ENCODE measurements at regions not wholly inside any gene's neighbourhood (a gene's known extent, or its start where the extent isn't known, plus 50 kb on each side); places are given as distances from the start of the nearest gene placed in this dataset.

GRCh38 chr12:107553211-107553765, 132.3 kb upstream of the PWP1 start (continued):
- TF ChIP-seq MAZ (CRISPR knock-in tag; conservative IDR thresholded peaks at IDR 0.05 in 1 of 2, IDR thresholded peaks at IDR 0.05 in 1 of 2) (no peak), FOXJ3 (CRISPR knock-in tag; IDR thresholded peaks at IDR 0.05) (no peak), RHOXF2B (CRISPR knock-in tag; conservative IDR thresholded peaks at IDR 0.05) (no peak), ZNF785 (CRISPR knock-in tag; IDR thresholded peaks at IDR 0.05) (no peak), RBBP5 (IDR thresholded peaks at IDR 0.05; ENCODE audit: borderline replicate concordance, insufficient read depth, low read length, poor library complexity, severe bottlenecking) (no peak)

GRCh38 chr12:107554941-107555340, 130.7 kb upstream of the PWP1 start:
- Histone ChIP-seq H3K4me3 (no peak overlapping the region), H3K79me2 (ENCODE audit: control insufficient read depth, insufficient read depth, low read length) (no peaks in the 10 kb centered on the region), H3K27ac (ENCODE audit: extremely low read depth, low read depth, low read length) (no peak overlapping the region), H3K36me3 (ENCODE audit: control insufficient read depth, insufficient read depth, low read length) (no peaks in the 10 kb centered on the region), H3K9ac (ENCODE audit: insufficient read depth in 1 of 2, low read depth in 2 of 2, low read length in 2 of 2) (no peak overlapping the region), H3K9me1 (ENCODE audit: control insufficient read depth, insufficient read depth, low read length) (no peaks in the 10 kb centered on the region), H3K4me2 (ENCODE audit: insufficient read depth, low read length) (no peak overlapping the region), H3K27me3 (ENCODE audit: control insufficient read depth in 2 of 2, insufficient read depth in 2 of 2, low read length in 2 of 2) (peaks cover under 1 to 30% of the 10 kb centered on the region in 2 experiments; a peak in 3 of 5 replicates), H4K20me1 (replicated peaks; ENCODE audit: control insufficient read depth, insufficient read depth, low read length) (no peaks in the 10 kb centered on the region), H3K4me1 (replicated peaks in 1 of 2; ENCODE audit: control insufficient read depth in 2 of 2, insufficient read depth in 2 of 2, low read length in 2 of 2) (no peaks in the 10 kb centered on the region), H2AFZ (ENCODE audit: low read depth, low read length) (no peak overlapping the region), H3K9me3 (replicated peaks; ENCODE audit: control insufficient read depth, insufficient read depth, low read depth, low read length) (no peaks in the 10 kb centered on the region)
- no TSS peak for BruUV-seq (replicated peaks)
- 0% methylated on average over 3 of the region's 4 CpGs for WGBS (ENCODE audit: insufficient coverage, low coverage, missing lambda C conversion rate)
- TF ChIP-seq WHSC1 (IDR thresholded peaks at IDR 0.05; ENCODE audit: low read length) (no peak), DNMT1 (IDR thresholded peaks at IDR 0.05) (no peak), CBX3 (IDR thresholded peaks at IDR 0.05; ENCODE audit: borderline replicate concordance in 1 of 2, low read length in 2 of 2) (no peak), ZEB2 (IDR thresholded peaks at IDR 0.05) (no peak), MNT (conservative IDR thresholded peaks at IDR 0.05) (no peak), TCF15 (CRISPR knock-in tag; IDR thresholded peaks at IDR 0.05) (no peak), CCAR2 (IDR thresholded peaks at IDR 0.05; ENCODE audit: low read depth, low read length) (no peak), ZSCAN29 (IDR thresholded peaks at IDR 0.05) (no peak), NUFIP1 (IDR thresholded peaks at IDR 0.05; ENCODE audit: partially characterized antibody) (no peak), NRF1 (conservative IDR thresholded peaks at IDR 0.05 in 1 of 2, IDR thresholded peaks at IDR 0.05 in 1 of 2) (no peak), HCFC1 (IDR thresholded peaks at IDR 0.05; ENCODE audit: low read depth, low read length) (no peak), TRIM24 (IDR thresholded peaks at IDR 0.05) (no peak), RFX5 (IDR thresholded peaks at IDR 0.05; ENCODE audit: low read depth, low read length) (no peak), THRA (IDR thresholded peaks at IDR 0.05) (no peak)
- ChIA-PET POLR2A (interaction anchor here (0.6 to 0.7 kb wide), 2 partner anchors 10 to 25 kb away, joined by 3 read pairs; no protein-coding TSS in a partner anchor), CTCF (ENCODE audit: low intra/inter-chr PET ratio) (no interaction called here)
- no peak for DNase-seq (ENCODE audit: extremely low read depth in 1 of 4, low spot score in 3 of 4)
- FAIRE-seq = no peak
- intact Hi-C loops (cut with micrococcal nuclease) (no loop called here), in situ Hi-C loops (cut with MboI) (no loop called here)
- no peak for ATAC-seq
